WTC11 (cell line): ENCODE measurements at regions not wholly inside any gene's neighbourhood (a gene's known extent, or its start where the extent isn't known, plus 50 kb on each side); places are given as distances from the start of the nearest gene placed in this dataset.

Experiments
- ATAC-seq: fragments of 200-7000 bp; cut with Tn5 transposase; 2 replicates; pipeline ENCODE4 v1.10.0; 2021; ENCODE audit warnings: mild to moderate bottlenecking, moderate library complexity
- CTCF ChIA-PET: fragments of 300-600 bp; sonication (Branson Sonifier 250); formaldehyde crosslinking; loops from one replicate; lab custom pipeline; 2021; ENCODE audit warnings: antibody characterized with exemption; lab: Charles Lee
- POLR2A ChIA-PET: fragments of 350-600 bp; sonication (Branson Sonifier 250); formaldehyde crosslinking; loops from one replicate; lab custom pipeline; 2021; ENCODE audit warnings: antibody characterized with exemption; lab: Charles Lee
- DNase-seq: peaks from one replicate; pipeline ENCODE4 v3.0.0; 2021; ENCODE audit warnings: low spot score
- H3K27ac Mint-ChIP-seq: 2 replicates; pipeline ENCODE4 v1.8.0; 2021; ENCODE audit warnings: mixed read lengths
- H3K27me3 Mint-ChIP-seq: 2 replicates; pipeline ENCODE4 v1.8.0; 2021; ENCODE audit warnings: low read depth, mild to moderate bottlenecking, moderate library complexity, mixed read lengths
- H3K36me3 Mint-ChIP-seq: 2 replicates; pipeline ENCODE4 v1.8.0; 2021; ENCODE audit warnings: mixed read lengths
- H3K4me1 Mint-ChIP-seq: 2 replicates; pipeline ENCODE4 v1.8.0; 2022; ENCODE audit warnings: mixed read lengths
- H3K4me3 Mint-ChIP-seq: 2 replicates; pipeline ENCODE4 v1.8.0; 2021; ENCODE audit warnings: mild to moderate bottlenecking, moderate library complexity, mixed read lengths
- H3K9me3 Mint-ChIP-seq: 2 replicates; pipeline ENCODE4 v1.8.0; 2021; ENCODE audit warnings: mixed read lengths
- CREB1 ChIP-seq: sonication (generic); formaldehyde crosslinking; IDR thresholded peaks from 2 replicates; pipeline ENCODE4 v1.8.0; 2023; ENCODE audit warnings: mild to moderate bottlenecking, missing genetic modification reagents
- FOXJ3 ChIP-seq: sonication (generic); formaldehyde crosslinking; IDR thresholded peaks from 2 replicates; pipeline ENCODE4 v1.9.0; 2021; ENCODE audit warnings: missing genetic modification reagents, mild to moderate bottlenecking, borderline replicate concordance
- IRF2 ChIP-seq: sonication (generic); formaldehyde crosslinking; IDR thresholded peaks from 2 replicates; pipeline ENCODE4 v1.8.0; 2022; ENCODE audit warnings: low read depth, missing genetic modification reagents, borderline replicate concordance
- MYBL2 ChIP-seq: sonication (generic); formaldehyde crosslinking; IDR thresholded peaks from 2 replicates; pipeline ENCODE4 v1.8.1; 2023; ENCODE audit warnings: mild to moderate bottlenecking, moderate library complexity, missing genetic modification reagents
- NFATC4 ChIP-seq: fragments of 250-450 bp; sonication (Bioruptor Pico); IDR thresholded peaks from 2 replicates; pipeline ENCODE4 v1.9.0; 2021; ENCODE audit warnings: mild to moderate bottlenecking
- NR2C2 ChIP-seq: sonication (generic); formaldehyde crosslinking; IDR thresholded peaks from 2 replicates; pipeline ENCODE4 v1.8.0; 2022; ENCODE audit warnings: mild to moderate bottlenecking, missing genetic modification reagents
- OVOL2 ChIP-seq: fragments of 250-450 bp; sonication (Bioruptor Pico); IDR thresholded peaks from 2 replicates; pipeline ENCODE4 v1.9.0; 2021; ENCODE audit warnings: mild to moderate bottlenecking, borderline replicate concordance
- PRRX2 ChIP-seq: fragments of 250-450 bp; sonication (Bioruptor Pico); IDR thresholded peaks from 2 replicates; pipeline ENCODE4 v1.8.0; 2021; ENCODE audit warnings: mild to moderate bottlenecking
- SMAD3 ChIP-seq: sonication (generic); formaldehyde crosslinking; IDR thresholded peaks from 2 replicates; pipeline ENCODE4 v1.8.0; 2022; ENCODE audit warnings: missing genetic modification reagents, mild to moderate bottlenecking, borderline replicate concordance
- SMAD4 ChIP-seq: sonication (generic); formaldehyde crosslinking; IDR thresholded peaks from 2 replicates; pipeline ENCODE4 v1.8.0; 2022; ENCODE audit warnings: mild to moderate bottlenecking, missing genetic modification reagents
- SP1 ChIP-seq: sonication (generic); formaldehyde crosslinking; conservative IDR thresholded peaks from 2 replicates; pipeline ENCODE4 v1.8.1; 2022; ENCODE audit warnings: missing genetic modification reagents
- TCF7 ChIP-seq: sonication (generic); formaldehyde crosslinking; IDR thresholded peaks from 2 replicates; pipeline ENCODE4 v1.8.0; 2022; ENCODE audit warnings: mild to moderate bottlenecking, low read depth, missing genetic modification reagents, moderate library complexity
- TEAD4 ChIP-seq: sonication (generic); formaldehyde crosslinking; IDR thresholded peaks from 2 replicates; pipeline ENCODE4 v1.8.0; 2022; ENCODE audit warnings: mild to moderate bottlenecking, missing genetic modification reagents
- ZNF263 ChIP-seq: sonication (generic); formaldehyde crosslinking; IDR thresholded peaks from 2 replicates; pipeline ENCODE4 v1.8.1; 2022; ENCODE audit warnings: low read depth, mild to moderate bottlenecking, moderate library complexity, missing genetic modification reagents
- ZNF317 ChIP-seq: sonication (generic); formaldehyde crosslinking; IDR thresholded peaks from 2 replicates; pipeline ENCODE4 v1.8.1; 2023; ENCODE audit warnings: low read depth, mild to moderate bottlenecking, moderate library complexity, missing genetic modification reagents, borderline replicate concordance
- TF ChIP-seq, protein P1 (sequence below): sonication (generic); formaldehyde crosslinking; IDR thresholded peaks from 2 replicates; pipeline ENCODE4 v1.8.1; 2023; ENCODE audit warnings: mild to moderate bottlenecking, missing genetic modification reagents
- TF ChIP-seq, protein P2 (sequence below): sonication (generic); formaldehyde crosslinking; IDR thresholded peaks from 2 replicates; pipeline ENCODE4 v1.8.0; 2023; ENCODE audit warnings: mild to moderate bottlenecking, missing genetic modification reagents
- TF ChIP-seq, protein P3 (sequence below): fragments of 250-450 bp; sonication (Bioruptor Pico); IDR thresholded peaks from 2 replicates; pipeline ENCODE4 v1.9.0; 2021; ENCODE audit warnings: moderate library complexity, mild to moderate bottlenecking, inconsistent platforms, borderline replicate concordance
- TF ChIP-seq, protein P4 (sequence below): fragments of 250-450 bp; sonication (Bioruptor Pico); IDR thresholded peaks from 2 replicates; pipeline ENCODE4 v1.8.0; 2021; ENCODE audit warnings: mild to moderate bottlenecking
- TF ChIP-seq, protein P5 (sequence below): sonication (generic); formaldehyde crosslinking; IDR thresholded peaks from 2 replicates; pipeline ENCODE4 v1.8.0; 2022; ENCODE audit warnings: mild to moderate bottlenecking, missing genetic modification reagents
- TF ChIP-seq, protein P6 (sequence below): sonication (generic); formaldehyde crosslinking; IDR thresholded peaks from 2 replicates; pipeline ENCODE4 v1.8.0; 2022; ENCODE audit warnings: mild to moderate bottlenecking, missing genetic modification reagents
- TF ChIP-seq, protein P7 (sequence below): sonication (generic); formaldehyde crosslinking; IDR thresholded peaks from 2 replicates; pipeline ENCODE4 v1.8.1; 2023; ENCODE audit warnings: mild to moderate bottlenecking, moderate library complexity, missing genetic modification reagents

DNA sequence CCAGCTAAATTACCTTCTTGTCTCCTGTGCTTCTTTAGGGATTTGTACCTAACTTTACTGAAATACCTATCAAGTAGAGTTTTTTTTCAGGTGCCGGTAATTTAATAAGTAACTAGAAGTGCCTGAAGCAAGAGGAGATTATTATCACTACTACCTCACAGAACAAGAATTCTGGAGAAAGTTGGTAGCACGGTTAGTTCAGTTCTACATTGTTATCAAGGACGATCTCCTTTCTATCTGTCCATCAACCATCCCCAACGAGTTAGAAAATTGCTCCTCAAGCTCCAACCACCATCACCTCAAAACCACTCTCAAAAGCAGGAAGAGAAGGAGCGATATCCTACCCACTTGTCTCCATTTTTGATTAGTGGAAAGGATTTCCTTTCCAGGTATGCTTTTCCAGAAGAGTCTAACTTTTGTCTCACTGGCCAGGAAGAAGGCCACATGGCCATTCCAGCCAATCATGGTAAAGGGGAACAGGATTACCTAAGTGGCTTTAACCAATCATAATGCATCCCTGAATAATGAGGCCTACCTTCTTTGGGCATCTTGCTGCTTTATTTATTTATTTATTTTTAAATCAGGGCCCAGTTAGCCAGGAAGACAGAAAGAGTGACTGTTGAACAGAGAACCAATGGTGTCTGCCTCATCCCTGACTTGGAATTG lies 265.2 kb downstream of the SNX13 start:
- no peak for ATAC-seq
- TF ChIP-seq FOXJ3, result no peak
- TF ChIP-seq, protein P1, sequence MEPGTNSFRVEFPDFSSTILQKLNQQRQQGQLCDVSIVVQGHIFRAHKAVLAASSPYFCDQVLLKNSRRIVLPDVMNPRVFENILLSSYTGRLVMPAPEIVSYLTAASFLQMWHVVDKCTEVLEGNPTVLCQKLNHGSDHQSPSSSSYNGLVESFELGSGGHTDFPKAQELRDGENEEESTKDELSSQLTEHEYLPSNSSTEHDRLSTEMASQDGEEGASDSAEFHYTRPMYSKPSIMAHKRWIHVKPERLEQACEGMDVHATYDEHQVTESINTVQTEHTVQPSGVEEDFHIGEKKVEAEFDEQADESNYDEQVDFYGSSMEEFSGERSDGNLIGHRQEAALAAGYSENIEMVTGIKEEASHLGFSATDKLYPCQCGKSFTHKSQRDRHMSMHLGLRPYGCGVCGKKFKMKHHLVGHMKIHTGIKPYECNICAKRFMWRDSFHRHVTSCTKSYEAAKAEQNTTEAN (CRISPR knock-in tag), result no peak
- TF ChIP-seq PRRX2 (CRISPR knock-in tag), result no peak
- TF ChIP-seq IRF2 (CRISPR knock-in tag), result no peak
- TF ChIP-seq SP1 (CRISPR knock-in tag), result no peak
- TF ChIP-seq SMAD4 (CRISPR knock-in tag), result no peak
- TF ChIP-seq SMAD3 (CRISPR knock-in tag), result no peak
- no peak for TF ChIP-seq TCF7
- TF ChIP-seq, protein P2, sequence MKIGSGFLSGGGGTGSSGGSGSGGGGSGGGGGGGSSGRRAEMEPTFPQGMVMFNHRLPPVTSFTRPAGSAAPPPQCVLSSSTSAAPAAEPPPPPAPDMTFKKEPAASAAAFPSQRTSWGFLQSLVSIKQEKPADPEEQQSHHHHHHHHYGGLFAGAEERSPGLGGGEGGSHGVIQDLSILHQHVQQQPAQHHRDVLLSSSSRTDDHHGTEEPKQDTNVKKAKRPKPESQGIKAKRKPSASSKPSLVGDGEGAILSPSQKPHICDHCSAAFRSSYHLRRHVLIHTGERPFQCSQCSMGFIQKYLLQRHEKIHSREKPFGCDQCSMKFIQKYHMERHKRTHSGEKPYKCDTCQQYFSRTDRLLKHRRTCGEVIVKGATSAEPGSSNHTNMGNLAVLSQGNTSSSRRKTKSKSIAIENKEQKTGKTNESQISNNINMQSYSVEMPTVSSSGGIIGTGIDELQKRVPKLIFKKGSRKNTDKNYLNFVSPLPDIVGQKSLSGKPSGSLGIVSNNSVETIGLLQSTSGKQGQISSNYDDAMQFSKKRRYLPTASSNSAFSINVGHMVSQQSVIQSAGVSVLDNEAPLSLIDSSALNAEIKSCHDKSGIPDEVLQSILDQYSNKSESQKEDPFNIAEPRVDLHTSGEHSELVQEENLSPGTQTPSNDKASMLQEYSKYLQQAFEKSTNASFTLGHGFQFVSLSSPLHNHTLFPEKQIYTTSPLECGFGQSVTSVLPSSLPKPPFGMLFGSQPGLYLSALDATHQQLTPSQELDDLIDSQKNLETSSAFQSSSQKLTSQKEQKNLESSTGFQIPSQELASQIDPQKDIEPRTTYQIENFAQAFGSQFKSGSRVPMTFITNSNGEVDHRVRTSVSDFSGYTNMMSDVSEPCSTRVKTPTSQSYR (CRISPR knock-in tag), result no peak
- TF ChIP-seq, protein P3, sequence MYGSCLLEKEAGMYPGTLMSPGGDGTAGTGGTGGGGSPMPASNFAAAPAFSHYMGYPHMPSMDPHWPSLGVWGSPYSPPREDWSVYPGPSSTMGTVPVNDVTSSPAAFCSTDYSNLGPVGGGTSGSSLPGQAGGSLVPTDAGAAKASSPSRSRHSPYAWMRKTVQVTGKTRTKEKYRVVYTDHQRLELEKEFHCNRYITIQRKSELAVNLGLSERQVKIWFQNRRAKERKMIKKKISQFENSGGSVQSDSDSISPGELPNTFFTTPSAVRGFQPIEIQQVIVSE (CRISPR knock-in tag), result no peak
- TF ChIP-seq, protein P4, sequence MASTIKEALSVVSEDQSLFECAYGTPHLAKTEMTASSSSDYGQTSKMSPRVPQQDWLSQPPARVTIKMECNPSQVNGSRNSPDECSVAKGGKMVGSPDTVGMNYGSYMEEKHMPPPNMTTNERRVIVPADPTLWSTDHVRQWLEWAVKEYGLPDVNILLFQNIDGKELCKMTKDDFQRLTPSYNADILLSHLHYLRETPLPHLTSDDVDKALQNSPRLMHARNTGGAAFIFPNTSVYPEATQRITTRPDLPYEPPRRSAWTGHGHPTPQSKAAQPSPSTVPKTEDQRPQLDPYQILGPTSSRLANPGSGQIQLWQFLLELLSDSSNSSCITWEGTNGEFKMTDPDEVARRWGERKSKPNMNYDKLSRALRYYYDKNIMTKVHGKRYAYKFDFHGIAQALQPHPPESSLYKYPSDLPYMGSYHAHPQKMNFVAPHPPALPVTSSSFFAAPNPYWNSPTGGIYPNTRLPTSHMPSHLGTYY (CRISPR knock-in tag), result no peak
- TF ChIP-seq, protein P5, sequence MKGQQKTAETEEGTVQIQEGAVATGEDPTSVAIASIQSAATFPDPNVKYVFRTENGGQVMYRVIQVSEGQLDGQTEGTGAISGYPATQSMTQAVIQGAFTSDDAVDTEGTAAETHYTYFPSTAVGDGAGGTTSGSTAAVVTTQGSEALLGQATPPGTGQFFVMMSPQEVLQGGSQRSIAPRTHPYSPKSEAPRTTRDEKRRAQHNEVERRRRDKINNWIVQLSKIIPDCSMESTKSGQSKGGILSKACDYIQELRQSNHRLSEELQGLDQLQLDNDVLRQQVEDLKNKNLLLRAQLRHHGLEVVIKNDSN (CRISPR knock-in tag), result no peak
- no peak for TF ChIP-seq NR2C2
- no peak for TF ChIP-seq ZNF317 (CRISPR knock-in tag)
- peaks cover 11% of the 10 kb centered on the region for H3K9me3 Mint-ChIP-seq

DNA sequence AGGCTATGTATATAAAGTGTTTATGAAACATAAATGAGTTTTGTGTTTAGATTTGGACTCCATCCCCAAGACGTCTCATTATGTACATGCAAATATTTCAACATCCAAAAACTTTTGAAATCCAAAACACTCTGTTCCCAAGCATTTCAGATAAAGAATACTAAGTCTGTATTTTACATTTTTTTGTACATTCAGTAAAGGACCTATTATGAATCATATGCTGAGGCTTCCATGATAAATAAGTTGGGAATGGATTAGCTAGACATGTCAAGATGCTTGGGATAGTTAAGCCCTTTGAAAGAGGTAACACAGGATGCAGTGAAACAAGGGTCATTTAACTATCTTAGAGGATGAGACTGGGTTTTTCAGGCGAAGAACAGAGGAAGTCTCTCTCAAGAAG lies 262.9 kb downstream of the SNX13 start:
- H3K27me3 Mint-ChIP-seq, result no peaks in the 10 kb centered on the region
- H3K27ac Mint-ChIP-seq, result no peak overlapping the region
- H3K4me3 Mint-ChIP-seq, result no peak overlapping the region
- CTCF ChIA-PET, result no interaction called here
- H3K36me3 Mint-ChIP-seq, result no peaks in the 10 kb centered on the region
- no peak for DNase-seq
- POLR2A ChIA-PET, result no interaction called here
- no peak for ATAC-seq
- H3K9me3 Mint-ChIP-seq, result peaks cover 11% of the 10 kb centered on the region
- H3K4me1 Mint-ChIP-seq, result peaks cover 12% of the 10 kb centered on the region
- TF ChIP-seq, protein P6, sequence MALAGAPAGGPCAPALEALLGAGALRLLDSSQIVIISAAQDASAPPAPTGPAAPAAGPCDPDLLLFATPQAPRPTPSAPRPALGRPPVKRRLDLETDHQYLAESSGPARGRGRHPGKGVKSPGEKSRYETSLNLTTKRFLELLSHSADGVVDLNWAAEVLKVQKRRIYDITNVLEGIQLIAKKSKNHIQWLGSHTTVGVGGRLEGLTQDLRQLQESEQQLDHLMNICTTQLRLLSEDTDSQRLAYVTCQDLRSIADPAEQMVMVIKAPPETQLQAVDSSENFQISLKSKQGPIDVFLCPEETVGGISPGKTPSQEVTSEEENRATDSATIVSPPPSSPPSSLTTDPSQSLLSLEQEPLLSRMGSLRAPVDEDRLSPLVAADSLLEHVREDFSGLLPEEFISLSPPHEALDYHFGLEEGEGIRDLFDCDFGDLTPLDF (CRISPR knock-in tag), result no peak
- TF ChIP-seq, protein P7, sequence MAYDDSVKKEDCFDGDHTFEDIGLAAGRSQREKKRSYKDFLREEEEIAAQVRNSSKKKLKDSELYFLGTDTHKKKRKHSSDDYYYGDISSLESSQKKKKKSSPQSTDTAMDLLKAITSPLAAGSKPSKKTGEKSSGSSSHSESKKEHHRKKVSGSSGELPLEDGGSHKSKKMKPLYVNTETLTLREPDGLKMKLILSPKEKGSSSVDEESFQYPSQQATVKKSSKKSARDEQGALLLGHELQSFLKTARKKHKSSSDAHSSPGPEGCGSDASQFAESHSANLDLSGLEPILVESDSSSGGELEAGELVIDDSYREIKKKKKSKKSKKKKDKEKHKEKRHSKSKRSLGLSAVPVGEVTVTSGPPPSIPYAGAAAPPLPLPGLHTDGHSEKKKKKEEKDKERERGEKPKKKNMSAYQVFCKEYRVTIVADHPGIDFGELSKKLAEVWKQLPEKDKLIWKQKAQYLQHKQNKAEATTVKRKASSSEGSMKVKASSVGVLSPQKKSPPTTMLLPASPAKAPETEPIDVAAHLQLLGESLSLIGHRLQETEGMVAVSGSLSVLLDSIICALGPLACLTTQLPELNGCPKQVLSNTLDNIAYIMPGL (CRISPR knock-in tag), result no peak
- no peak for TF ChIP-seq NFATC4 (CRISPR knock-in tag)
- TF ChIP-seq, protein P4 (CRISPR knock-in tag), result no peak
- TF ChIP-seq OVOL2, result no peak
- no peak for TF ChIP-seq TEAD4
- no peak for TF ChIP-seq ZNF263 (CRISPR knock-in tag)
- no peak for TF ChIP-seq MYBL2 (CRISPR knock-in tag)
- no peak for TF ChIP-seq CREB1

More for the DNA sequence above, 265.2 kb downstream of the SNX13 start:
- ChIA-PET POLR2A (no interaction called here), CTCF (no interaction called here)
- Mint-ChIP-seq H3K4me3 (no peak overlapping the region), H3K4me1 (peaks cover 8% of the 10 kb centered on the region), H3K27ac (no peak overlapping the region), H3K36me3 (no peaks in the 10 kb centered on the region), H3K27me3 (no peaks in the 10 kb centered on the region)
- DNase-seq, result no peak
